ENCODE measurements at regions not wholly inside any gene's neighbourhood (a gene's known extent, or its start where the extent isn't known, plus 50 kb on each side); places are given as distances from the start of the nearest gene placed in this dataset.

- TF ChIP-seq CTCF (optimal IDR thresholded peaks at IDR 0.05 in 1 of 3, IDR thresholded peaks at IDR 0.05 in 1 of 3, conservative IDR thresholded peaks at IDR 0.05 in 1 of 3; ENCODE audit: extremely low read depth in 1 of 3, insufficient read depth in 2 of 3, low read length in 3 of 3) (no peak), EZH2 (IDR thresholded peaks at IDR 0.05; ENCODE audit: low read length) (no peak)
Measured at GRCh38 chr20:5470458-5470857, 140.3 kb downstream of the GPCPD1 start.

Measured in keratinocyte (primary cell).